H1 (cell line): ENCODE measurements at regions not wholly inside any gene's neighbourhood (a gene's known extent, or its start where the extent isn't known, plus 50 kb on each side); places are given as distances from the start of the nearest gene placed in this dataset.

Experiments used
- CTCF ChIA-PET: fragments of 300-600 bp; sonication (Branson Sonifier 250); formaldehyde crosslinking; loops from one replicate; lab custom pipeline; 2021; ENCODE audit not compliant: partially characterized antibody; lab: Charles Lee
- POLR2A ChIA-PET: fragments of 300-600 bp; sonication (Branson Sonifier 250); formaldehyde crosslinking; loops from one replicate; lab custom pipeline; 2021; ENCODE audit warnings: inconsistent platforms; ENCODE audit not compliant: partially characterized antibody; lab: Charles Lee
- DNase-seq, 2 experiments: peaks; one replicate each; pipeline versions ENCODE4 v3.0.0 to v3.0.0-alpha.2; 2010 to 2022; ENCODE audit warnings: low spot score in 2 of 2, low read depth in 1 of 2, mixed read lengths in 1 of 2
- FAIRE-seq: peaks from 2 replicates; lab custom pipeline; 2011; peaks lifted over from hg19 to GRCh38; lab: Jason Lieb, UNC
- H2AFZ ChIP-seq: 2 replicates; pipeline ENCODE4 v1.8.1; 2012; ENCODE audit warnings: low read length, inconsistent platforms
- H2AK5ac ChIP-seq: 2 replicates; pipeline ENCODE4 v1.6.1; 2013; ENCODE audit warnings: low read depth, low read length
- H2BK120ac ChIP-seq: replicated peaks from 2 replicates; pipeline ENCODE3; 2013; ENCODE audit warnings: low read depth, low read length, inconsistent platforms
- H2BK12ac ChIP-seq: 2 replicates; pipeline ENCODE4 v1.6.1; 2013; ENCODE audit warnings: low read depth, low read length
- H2BK15ac ChIP-seq: 2 replicates; pipeline ENCODE4 v1.6.1; 2013; ENCODE audit warnings: low read length
- H2BK20ac ChIP-seq: 2 replicates; pipeline ENCODE4 v1.6.1; 2013; ENCODE audit warnings: low read length
- H2BK5ac ChIP-seq: 2 replicates; pipeline ENCODE4 v1.6.1; 2013; ENCODE audit warnings: low read depth, low read length
- H3K14ac ChIP-seq: 2 replicates; pipeline ENCODE4 v1.6.1; 2013; ENCODE audit warnings: inconsistent platforms; ENCODE audit not compliant: insufficient read length
- H3K18ac ChIP-seq: 2 replicates; pipeline ENCODE4 v1.6.1; 2013; ENCODE audit warnings: low read length; ENCODE audit errors: extremely low read depth
- H3K23ac ChIP-seq: 2 replicates; pipeline ENCODE4 v1.6.1; 2013; ENCODE audit warnings: inconsistent platforms; ENCODE audit not compliant: insufficient read length
- H3K23me2 ChIP-seq: 2 replicates; pipeline ENCODE4 v1.6.1; 2013; ENCODE audit warnings: low read depth, low read length
- H3K27ac ChIP-seq: 2 replicates; pipeline ENCODE4 v1.6.1; 2011; ENCODE audit warnings: low read depth, low read length, inconsistent platforms
- H3K27me3 ChIP-seq, 4 experiments: replicated peaks in 1 of 4; 1 replicate in 1 of 4; 2 replicates in 3 of 4; pipeline versions ENCODE4 v1.6.1 to v1.8.1; 2011 to 2013; ENCODE audit warnings: low read length in 3 of 4, mild to moderate bottlenecking in 3 of 4, inconsistent platforms in 2 of 4, mixed read lengths in 2 of 4, moderate library complexity in 1 of 4; ENCODE audit not compliant: control insufficient read depth in 3 of 4, insufficient read depth in 3 of 4; ENCODE audit errors: extremely low read depth in 1 of 4
- H3K36me3 ChIP-seq, 4 experiments: 2 replicates each; pipeline versions ENCODE4 v1.6.1 to v1.8.1; 2011 to 2013; ENCODE audit warnings: mild to moderate bottlenecking in 4 of 4, low read length in 3 of 4, moderate library complexity in 2 of 4, control low read depth in 1 of 4, inconsistent platforms in 1 of 4; ENCODE audit not compliant: insufficient read depth in 4 of 4, control insufficient read depth in 2 of 4
- H3K4ac ChIP-seq: replicated peaks from 2 replicates; pipeline ENCODE3; 2013; ENCODE audit warnings: low read length, low read depth, mixed read lengths, inconsistent platforms; ENCODE audit not compliant: insufficient read length
- H3K4me1 ChIP-seq, 4 experiments: replicated peaks in 1 of 4; 1 replicate in 1 of 4; 2 replicates in 3 of 4; pipeline versions ENCODE4 v1.6.1 to v1.8.1; 2011 to 2013; ENCODE audit warnings: low read length in 3 of 4, inconsistent platforms in 2 of 4, mixed read lengths in 1 of 4; ENCODE audit not compliant: insufficient read depth in 4 of 4, control insufficient read depth in 3 of 4
- H3K4me2 ChIP-seq, 2 experiments: 2 replicates each; pipeline versions ENCODE4 v1.6.1 to v1.8.1; 2011 to 2013; ENCODE audit warnings: low read depth in 2 of 2, low read length in 2 of 2, control low read depth in 1 of 2, inconsistent platforms in 1 of 2, mild to moderate bottlenecking in 1 of 2; ENCODE audit not compliant: insufficient read depth in 1 of 2
- H3K4me3 ChIP-seq, 4 experiments: fragments of 200-600, 300-600 bp in 1 of 4; sonication (generic), shearing (Covaris generic), sonication (Bioruptor Twin) in 1 of 4; 2 replicates each; pipeline versions ENCODE4 v1.5.1 to v1.8.1; 2011 to 2016; ENCODE audit warnings: low read length in 4 of 4, low read depth in 3 of 4, control low read depth in 2 of 4, inconsistent platforms in 2 of 4, mild to moderate bottlenecking in 2 of 4, mixed read lengths in 1 of 4, moderate library complexity in 1 of 4; ENCODE audit not compliant: insufficient read depth in 2 of 4; ENCODE audit errors: extremely low read depth in 1 of 4
- H3K56ac ChIP-seq: replicated peaks from 2 replicates; pipeline ENCODE3; 2013; ENCODE audit warnings: low read depth, mild to moderate bottlenecking, mixed read lengths, low read length, inconsistent platforms; ENCODE audit not compliant: insufficient read length
- H3K79me1 ChIP-seq: 2 replicates; pipeline ENCODE4 v1.6.1; 2013; ENCODE audit warnings: low read depth, low read length, control low read depth
- H3K79me2 ChIP-seq, 2 experiments: 2 replicates each; pipeline versions ENCODE4 v1.6.1 to v1.8.1; 2012 to 2013; ENCODE audit warnings: low read length in 2 of 2, mild to moderate bottlenecking in 2 of 2, inconsistent platforms in 1 of 2; ENCODE audit not compliant: insufficient read depth in 2 of 2, control insufficient read depth in 1 of 2
- H3K9ac ChIP-seq, 4 experiments: replicated peaks in 1 of 4; 1 replicate in 1 of 4; 2 replicates in 3 of 4; pipeline versions ENCODE4 v1.6.1 to v1.8.1; 2011 to 2013; ENCODE audit warnings: low read depth in 3 of 4, low read length in 3 of 4, control low read depth in 2 of 4, mild to moderate bottlenecking in 2 of 4, moderate library complexity in 2 of 4, inconsistent platforms in 1 of 4; ENCODE audit errors: extremely low read depth in 1 of 4
- H3K9me3 ChIP-seq, 2 experiments: 2 replicates each; pipeline versions ENCODE4 v1.6.1 to v1.8.1; 2012 to 2013; ENCODE audit warnings: mild to moderate bottlenecking in 2 of 2, moderate library complexity in 2 of 2, control low read depth in 1 of 2, inconsistent platforms in 1 of 2, low read depth in 1 of 2, low read length in 1 of 2, mixed read lengths in 1 of 2; ENCODE audit not compliant: insufficient read depth in 2 of 2
- H4K20me1 ChIP-seq, 2 experiments: replicated peaks in 1 of 2; 2 replicates each; pipeline versions ENCODE3 to v1.8.1; 2011 to 2013; ENCODE audit warnings: inconsistent platforms in 2 of 2, low read length in 2 of 2, mild to moderate bottlenecking in 1 of 2; ENCODE audit not compliant: insufficient read depth in 2 of 2, control insufficient read depth in 1 of 2
- H4K5ac ChIP-seq: 2 replicates; pipeline ENCODE4 v1.6.1; 2013; ENCODE audit warnings: low read length, low read depth, mixed read lengths, inconsistent platforms; ENCODE audit not compliant: insufficient read length
- H4K8ac ChIP-seq: 2 replicates; pipeline ENCODE4 v1.8.0; 2013; ENCODE audit warnings: mild to moderate bottlenecking, moderate library complexity, low read length, inconsistent platforms; ENCODE audit not compliant: insufficient read depth; ENCODE audit errors: extremely low read depth
- H4K91ac ChIP-seq: replicated peaks from 2 replicates; pipeline ENCODE3; 2013; ENCODE audit warnings: low read length, mixed read lengths, inconsistent platforms; ENCODE audit not compliant: insufficient read length
- CHD2 ChIP-seq: IDR thresholded peaks from 2 replicates; pipeline ENCODE4 v1.6.1; 2012; ENCODE audit warnings: low read length, improper control_type of control experiment
- EP300 ChIP-seq, 2 experiments: IDR thresholded peaks; 1 replicate in 1 of 2; 2 replicates in 1 of 2; pipeline ENCODE4 v1.6.1; 2011 to 2012; ENCODE audit warnings: low read depth in 2 of 2, low read length in 2 of 2, mild to moderate bottlenecking in 2 of 2, borderline replicate concordance in 1 of 2, inconsistent platforms in 1 of 2, moderate library complexity in 1 of 2
- MAX ChIP-seq: IDR thresholded peaks from 2 replicates; pipeline ENCODE4 v1.6.1; 2012; ENCODE audit warnings: inconsistent platforms
- SIX5 ChIP-seq: IDR thresholded peaks from 2 replicates; pipeline ENCODE4 v1.6.1; 2011; ENCODE audit warnings: mild to moderate bottlenecking, low read depth, low read length
- SRF ChIP-seq: IDR thresholded peaks from 2 replicates; pipeline ENCODE4 v1.6.1; 2011; ENCODE audit warnings: mild to moderate bottlenecking, low read depth, low read length, moderate library complexity
- TAF7 ChIP-seq: optimal IDR thresholded peaks from 2 replicates; pipeline ENCODE3; 2011; ENCODE audit warnings: low read depth, mild to moderate bottlenecking, inconsistent platforms, low read length, moderate library complexity, borderline replicate concordance
- WGBS, 2 experiments: shearing (Covaris generic) in 1 of 2; methylation state at CpG; one replicate each; pipeline versions ENCODE4 v1.1.6 to v1.1.7; 2013 to 2015; ENCODE audit warnings: low lambda C conversion rate in 2 of 2, mixed read lengths in 2 of 2, inconsistent platforms in 1 of 2, low coverage in 1 of 2, missing lambda C conversion rate in 1 of 2; ENCODE audit not compliant: insufficient replicate concordance in 2 of 2, insufficient coverage in 1 of 2, insufficient read length in 1 of 2; ENCODE audit errors: extremely low coverage in 1 of 2, missing lambda C conversion rate in 1 of 2; 5-methylcytosine and 5-hydroxymethylcytosine counted together

GRCh38 chr1:96878640-96879039 is 157.1 kb downstream of the PTBP2 start:
- Histone ChIP-seq H3K4me1 (no peaks in the 10 kb centered on the region; a peak in 1 of 7 replicates), H3K14ac (no peak overlapping the region), H3K23me2 (no peaks in the 10 kb centered on the region), H2BK5ac (no peak overlapping the region), H3K9ac (no peak overlapping the region), H3K27me3 (peaks cover 0 to 1% (median 0%) of the 10 kb centered on the region in 4 experiments; a peak in 1 of 7 replicates), H2BK12ac (no peak overlapping the region), H2AK5ac (no peak overlapping the region), H3K79me1 (no peaks in the 10 kb centered on the region), H2BK120ac (no peak overlapping the region), H3K36me3 (no peaks in the 10 kb centered on the region), H3K9me3 (0 out of 4 replicates have a peak, but pooled peaks cover 0 to 3% of the 10 kb centered on the region in 2 experiments), H3K4ac (no peak overlapping the region), H3K23ac (no peak overlapping the region), H3K79me2 (no peaks in the 10 kb centered on the region), H2AFZ (no peak overlapping the region), H3K27ac (no peak overlapping the region), H3K4me3 (no peak overlapping the region), H4K8ac (no peak overlapping the region), H2BK15ac (no peak overlapping the region), H4K91ac (no peak overlapping the region), H2BK20ac (no peak overlapping the region), H4K20me1 (no peaks in the 10 kb centered on the region), H4K5ac (no peak overlapping the region), H3K56ac (no peak overlapping the region), H3K18ac (no peak overlapping the region), H3K4me2 (no peak overlapping the region)
- DNase-seq = no peak
- WGBS, 2 experiments = 93% methylated on average over 1 of the region's 1 CpG; no CpG with 5 or more reads in 1 of the 2 experiments
- POLR2A ChIA-PET = no interaction called here
- no peak for TF ChIP-seq CHD2
- TF ChIP-seq TAF7 = no peak
- no peak for TF ChIP-seq MAX
- no peak for TF ChIP-seq SIX5
- peak; percentile 48; the same call in 1 of the 2 replicates for TF ChIP-seq SRF
- no peak for TF ChIP-seq EP300 (IDR thresholded peaks at IDR 0.05; ENCODE audit: borderline replicate concordance in 1 of 2, low read depth in 2 of 2, low read length in 2 of 2)
- FAIRE-seq = no peak
- CTCF ChIA-PET = no interaction called here
